Nephron progenitor cell (in vitro differentiated cells): ENCODE measurements at regions not wholly inside any gene's neighbourhood (a gene's known extent, or its start where the extent isn't known, plus 50 kb on each side); places are given as distances from the start of the nearest gene placed in this dataset.

Source experiments
- DNase-seq: peaks from one replicate; pipeline ENCODE4 v3.0.0; 2021
- H3K27ac Mint-ChIP-seq: 2 replicates; pipeline ENCODE4 v1.8.0; 2021; ENCODE audit warnings: mild to moderate bottlenecking, moderate library complexity, mixed read lengths
- H3K27me3 Mint-ChIP-seq: 2 replicates; pipeline ENCODE4 v1.8.0; 2021; ENCODE audit warnings: mild to moderate bottlenecking, low read depth, mixed read lengths; ENCODE audit not compliant: poor library complexity
- H3K36me3 Mint-ChIP-seq: 2 replicates; pipeline ENCODE4 v1.8.0; 2021; ENCODE audit warnings: low read depth, mixed read lengths
- H3K4me1 Mint-ChIP-seq: 2 replicates; pipeline ENCODE4 v1.8.0; 2021; ENCODE audit warnings: mixed read lengths
- H3K4me3 Mint-ChIP-seq: 2 replicates; pipeline ENCODE4 v1.8.0; 2021; ENCODE audit warnings: mild to moderate bottlenecking, moderate library complexity, mixed read lengths
- H3K9me3 Mint-ChIP-seq: 2 replicates; pipeline ENCODE4 v1.8.0; 2021; ENCODE audit warnings: mild to moderate bottlenecking, moderate library complexity, mixed read lengths
- CTCF ChIP-seq: fragments of 200-600 bp; sonication (generic); IDR thresholded peaks from 2 replicates; pipeline ENCODE4 v1.5.0; 2021; ENCODE audit warnings: antibody characterized with exemption

GRCh38 chr3:82978368-82978767 is 1216.9 kb upstream of the GBE1 start:
- no peak overlapping the region for H3K27ac Mint-ChIP-seq
- no peaks in the 10 kb centered on the region for H3K9me3 Mint-ChIP-seq
- no peak overlapping the region for H3K4me3 Mint-ChIP-seq
- H3K27me3 Mint-ChIP-seq = peaks cover 2% of the 10 kb centered on the region
- no peak for DNase-seq
- H3K36me3 Mint-ChIP-seq = no peaks in the 10 kb centered on the region
- H3K4me1 Mint-ChIP-seq = no peaks in the 10 kb centered on the region
- TF ChIP-seq CTCF = no peak

GRCh38 chr3:82977871-82978270 is 1216.4 kb upstream of the GBE1 start:
- Mint-ChIP-seq H3K27ac (no peak overlapping the region), H3K36me3 (no peaks in the 10 kb centered on the region), H3K9me3 (no peaks in the 10 kb centered on the region), H3K27me3 (peaks cover 2% of the 10 kb centered on the region), H3K4me1 (no peaks in the 10 kb centered on the region), H3K4me3 (no peak overlapping the region)
- DNase-seq = no peak
- no peak for TF ChIP-seq CTCF

GRCh38 chr3:82973791-82974190 is 1212.3 kb upstream of the GBE1 start:
- Mint-ChIP-seq H3K9me3 (no peaks in the 10 kb centered on the region), H3K4me3 (no peak overlapping the region), H3K4me1 (no peaks in the 10 kb centered on the region), H3K27me3 (no peaks in the 10 kb centered on the region), H3K27ac (no peak overlapping the region), H3K36me3 (no peaks in the 10 kb centered on the region)
- DNase-seq = no peak
- no peak for TF ChIP-seq CTCF

- no peak for DNase-seq
- H3K4me3 Mint-ChIP-seq = no peak overlapping the region
- no peaks in the 10 kb centered on the region for H3K36me3 Mint-ChIP-seq
- TF ChIP-seq CTCF = no peak
- H3K27me3 Mint-ChIP-seq = no peaks in the 10 kb centered on the region
- no peaks in the 10 kb centered on the region for H3K9me3 Mint-ChIP-seq
- H3K4me1 Mint-ChIP-seq = no peaks in the 10 kb centered on the region
- no peak overlapping the region for H3K27ac Mint-ChIP-seq
Observed at GRCh38 chr3:82960379-82960778, 1198.9 kb upstream of the GBE1 start.

- Mint-ChIP-seq H3K4me1 (no peaks in the 10 kb centered on the region), H3K4me3 (no peak overlapping the region), H3K36me3 (no peaks in the 10 kb centered on the region), H3K27me3 (no peaks in the 10 kb centered on the region), H3K9me3 (peaks cover 10% of the 10 kb centered on the region), H3K27ac (peak overlapping the region; percentile 21)
- DNase-seq = no peak
- no peak for TF ChIP-seq CTCF
Observed at GRCh38 chr3:82957696-82958095, 1196.3 kb upstream of the GBE1 start.

- H3K4me1 Mint-ChIP-seq = no peaks in the 10 kb centered on the region
- no peaks in the 10 kb centered on the region for H3K36me3 Mint-ChIP-seq
- no peaks in the 10 kb centered on the region for H3K27me3 Mint-ChIP-seq
- H3K27ac Mint-ChIP-seq = no peak overlapping the region
- TF ChIP-seq CTCF = no peak
- H3K9me3 Mint-ChIP-seq = peaks cover 10% of the 10 kb centered on the region
- DNase-seq = no peak
- H3K4me3 Mint-ChIP-seq = no peak overlapping the region
Observed at GRCh38 chr3:82957079-82957478, 1195.6 kb upstream of the GBE1 start.
